Ishikawa (cell line): ENCODE measurements at regions not wholly inside any gene's neighbourhood (a gene's known extent, or its start where the extent isn't known, plus 50 kb on each side); places are given as distances from the start of the nearest gene placed in this dataset.

ENCODE experiments used
- EP300 ChIP-seq: IDR thresholded peaks from 2 replicates; pipeline ENCODE4 v1.6.1; 2012; ENCODE audit warnings: borderline replicate concordance
- RAD21 ChIP-seq: IDR thresholded peaks from 2 replicates; pipeline ENCODE4 v1.6.1; 2012; ENCODE audit warnings: low read depth

DNA sequence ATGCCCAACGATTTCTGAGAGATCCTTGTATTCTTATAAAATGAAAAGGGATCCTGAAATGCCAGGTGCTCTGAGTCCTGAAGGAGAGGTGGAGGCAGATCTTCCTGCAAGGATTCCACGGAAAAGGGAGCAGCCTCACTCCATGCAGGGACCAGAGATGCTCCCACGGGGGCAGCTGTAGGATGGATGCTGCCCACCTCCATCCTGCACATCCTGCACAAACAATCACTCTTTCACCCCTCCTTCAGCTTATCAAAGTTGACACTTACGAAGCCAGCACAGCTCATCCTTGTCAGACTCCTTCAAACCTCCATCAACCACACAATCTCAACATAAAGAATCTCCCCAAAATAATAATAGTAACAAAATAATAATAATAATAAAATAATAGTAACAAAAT lies 119.1 kb downstream of the GGTLC2 start:
- TF ChIP-seq EP300 (no peak), RAD21 (no peak)
